Adipocyte (in vitro differentiated cells): ENCODE measurements at regions not wholly inside any gene's neighbourhood (a gene's known extent, or its start where the extent isn't known, plus 50 kb on each side); places are given as distances from the start of the nearest gene placed in this dataset.

ENCODE experiments used
- DNase-seq: peaks from one replicate; pipeline ENCODE4 v3.0.0-alpha.2; 2015; ENCODE audit warnings: low read depth
- H3K27me3 ChIP-seq: replicated peaks from 2 replicates; pipeline ENCODE4 v1.7.0; 2013; ENCODE audit warnings: mild to moderate bottlenecking, low read length, moderate library complexity; ENCODE audit not compliant: control insufficient read depth, insufficient read depth
- H3K36me3 ChIP-seq: 2 replicates; pipeline ENCODE4 v1.7.0; 2013; ENCODE audit warnings: low read length, mild to moderate bottlenecking, moderate library complexity; ENCODE audit not compliant: control insufficient read depth, insufficient read depth, severe bottlenecking
- H3K4me1 ChIP-seq: 2 replicates; pipeline ENCODE4 v1.7.0; 2013; ENCODE audit warnings: mild to moderate bottlenecking, low read length, moderate library complexity; ENCODE audit not compliant: control insufficient read depth, insufficient read depth
- H3K4me3 ChIP-seq: 2 replicates; pipeline ENCODE4 v1.7.0; 2013; ENCODE audit warnings: mild to moderate bottlenecking, low read length, moderate library complexity
- H3K9ac ChIP-seq: 2 replicates; pipeline ENCODE4 v1.7.0; 2013; ENCODE audit warnings: mild to moderate bottlenecking, low read length, moderate library complexity
- H3K9me3 ChIP-seq: 2 replicates; pipeline ENCODE4 v1.7.0; 2013; ENCODE audit warnings: mild to moderate bottlenecking, low read length, moderate library complexity; ENCODE audit not compliant: control insufficient read depth

DNA sequence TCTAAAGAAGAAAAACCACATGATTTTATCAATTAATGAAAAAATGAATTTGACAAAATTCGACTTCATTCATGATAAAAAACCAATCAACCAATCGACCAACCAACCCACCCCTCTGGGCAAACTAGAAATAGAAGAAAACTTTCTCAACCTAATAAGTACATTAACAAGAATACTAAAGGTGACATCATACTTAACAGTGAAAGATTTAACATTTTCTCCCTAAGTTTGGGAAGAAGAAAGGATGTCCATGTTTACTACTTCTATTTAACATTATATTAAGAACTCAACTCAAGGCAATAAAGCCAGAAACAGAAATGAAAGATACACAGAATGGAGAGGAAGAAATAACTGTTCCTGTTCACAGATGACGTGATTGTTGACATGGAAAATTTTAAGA, 476.1 kb upstream of the MEF2C start:
- no peaks in the 10 kb centered on the region for H3K4me1 ChIP-seq
- no peak for DNase-seq
- H3K27me3 ChIP-seq, result no peaks in the 10 kb centered on the region
- no peak overlapping the region for H3K4me3 ChIP-seq
- no peaks in the 10 kb centered on the region for H3K9me3 ChIP-seq
- H3K9ac ChIP-seq, result no peak overlapping the region
- no peaks in the 10 kb centered on the region for H3K36me3 ChIP-seq

DNA sequence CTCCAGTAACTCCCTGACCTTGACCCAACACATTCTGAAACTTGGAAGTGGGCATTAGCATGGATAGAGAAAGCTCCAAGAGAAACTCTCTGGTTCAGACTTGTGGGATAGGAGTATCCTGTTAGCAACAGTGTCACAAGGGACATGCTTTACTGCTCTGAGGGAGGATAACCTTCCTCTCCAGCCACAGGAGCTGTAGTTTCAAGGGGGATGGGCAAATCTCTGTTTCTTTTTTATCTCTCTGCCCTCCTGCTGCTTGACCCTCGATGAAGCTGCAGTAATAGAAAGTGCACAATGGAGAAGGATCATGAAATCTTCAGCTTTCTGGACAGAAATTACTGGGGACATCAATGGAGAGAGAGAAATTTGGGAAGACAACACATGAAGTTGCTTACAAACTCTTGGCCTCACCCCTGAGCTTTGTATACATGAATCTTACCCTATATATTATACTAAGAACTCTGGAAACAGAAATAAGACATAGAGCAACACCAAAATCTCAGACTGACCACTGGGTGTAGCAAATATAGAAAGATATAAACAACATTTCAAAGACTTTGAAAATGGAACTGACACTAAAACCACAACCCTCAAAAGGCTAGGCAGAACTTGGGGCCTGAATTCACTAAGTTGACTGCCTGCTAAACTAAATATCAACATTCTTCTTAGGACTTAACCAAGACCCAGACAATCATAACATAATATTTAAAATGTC, 471.0 kb upstream of the MEF2C start:
- Histone ChIP-seq H3K4me3 (no peak overlapping the region), H3K27me3 (no peaks in the 10 kb centered on the region), H3K9me3 (no peaks in the 10 kb centered on the region), H3K9ac (no peak overlapping the region), H3K4me1 (peaks cover 3% of the 10 kb centered on the region), H3K36me3 (no peaks in the 10 kb centered on the region)
- no peak for DNase-seq

DNA sequence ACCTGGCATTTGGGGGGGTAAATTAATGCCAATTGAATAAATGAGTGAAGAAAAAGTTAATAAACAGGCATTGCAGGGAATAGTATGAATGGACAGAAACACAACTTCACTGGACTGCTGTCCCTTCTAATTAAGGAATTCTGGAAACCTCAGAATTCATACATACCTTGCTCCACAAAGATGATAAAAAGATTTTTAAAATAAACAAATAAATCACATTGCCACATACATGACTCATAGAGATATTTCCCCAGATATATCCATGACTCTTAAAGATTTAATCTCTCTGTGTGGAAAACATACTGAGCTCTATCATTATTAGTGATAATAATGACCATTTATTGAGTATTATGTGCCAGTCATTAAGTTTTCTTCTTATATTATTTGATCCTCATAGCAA, 469.0 kb upstream of the MEF2C start:
- Histone ChIP-seq H3K27me3 (no peaks in the 10 kb centered on the region), H3K4me1 (peaks cover 3% of the 10 kb centered on the region), H3K9me3 (no peaks in the 10 kb centered on the region), H3K36me3 (no peaks in the 10 kb centered on the region), H3K4me3 (no peak overlapping the region), H3K9ac (no peak overlapping the region)
- peak; percentile 15 for DNase-seq

DNA sequence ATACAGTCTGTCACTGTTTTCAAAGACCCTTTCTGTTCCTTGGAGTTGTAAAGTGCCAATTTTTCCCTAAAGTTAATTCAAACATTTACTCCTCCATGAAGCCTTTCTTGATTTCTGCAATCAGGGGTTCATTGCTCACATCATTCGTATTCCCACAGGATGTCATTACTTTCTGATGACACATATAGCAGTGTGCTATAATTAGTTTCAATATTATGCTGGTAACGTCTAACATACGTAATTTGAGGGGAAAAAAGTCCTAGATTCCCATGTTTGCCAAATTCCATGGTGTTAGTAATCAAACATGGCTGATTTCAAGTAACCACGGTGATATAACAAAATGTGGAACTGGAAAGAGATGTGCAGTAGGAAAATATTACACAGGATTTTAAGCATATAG, 468.2 kb upstream of the MEF2C start:
- peaks cover 3% of the 10 kb centered on the region for H3K4me1 ChIP-seq
- DNase-seq, result peak; percentile 9
- no peak overlapping the region for H3K9ac ChIP-seq
- H3K36me3 ChIP-seq, result no peaks in the 10 kb centered on the region
- H3K4me3 ChIP-seq, result no peak overlapping the region
- no peaks in the 10 kb centered on the region for H3K9me3 ChIP-seq
- H3K27me3 ChIP-seq, result no peaks in the 10 kb centered on the region

DNA sequence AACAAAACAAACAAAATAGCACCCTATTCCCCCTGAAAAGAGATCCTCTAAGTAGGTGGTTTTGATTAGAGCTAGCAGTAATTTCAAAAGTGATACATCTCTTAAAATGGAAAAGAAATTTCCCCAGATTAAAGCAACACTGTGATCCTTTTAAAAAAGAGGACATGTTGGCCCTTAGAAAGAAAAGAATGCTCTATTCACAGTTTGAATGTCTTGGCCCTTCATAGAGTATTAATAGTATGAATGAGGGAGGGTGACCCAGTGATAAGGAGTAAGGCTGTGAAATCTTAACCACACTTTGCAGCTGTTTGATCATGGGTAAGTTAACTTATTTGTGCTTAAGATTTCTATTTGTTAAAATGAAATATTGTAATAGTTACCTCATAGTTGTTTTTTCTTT, 467.7 kb upstream of the MEF2C start:
- DNase-seq, result no peak
- Histone ChIP-seq H3K9ac (no peak overlapping the region), H3K4me1 (peaks cover 3% of the 10 kb centered on the region), H3K9me3 (no peaks in the 10 kb centered on the region), H3K36me3 (no peaks in the 10 kb centered on the region), H3K27me3 (no peaks in the 10 kb centered on the region), H3K4me3 (no peak overlapping the region)

DNA sequence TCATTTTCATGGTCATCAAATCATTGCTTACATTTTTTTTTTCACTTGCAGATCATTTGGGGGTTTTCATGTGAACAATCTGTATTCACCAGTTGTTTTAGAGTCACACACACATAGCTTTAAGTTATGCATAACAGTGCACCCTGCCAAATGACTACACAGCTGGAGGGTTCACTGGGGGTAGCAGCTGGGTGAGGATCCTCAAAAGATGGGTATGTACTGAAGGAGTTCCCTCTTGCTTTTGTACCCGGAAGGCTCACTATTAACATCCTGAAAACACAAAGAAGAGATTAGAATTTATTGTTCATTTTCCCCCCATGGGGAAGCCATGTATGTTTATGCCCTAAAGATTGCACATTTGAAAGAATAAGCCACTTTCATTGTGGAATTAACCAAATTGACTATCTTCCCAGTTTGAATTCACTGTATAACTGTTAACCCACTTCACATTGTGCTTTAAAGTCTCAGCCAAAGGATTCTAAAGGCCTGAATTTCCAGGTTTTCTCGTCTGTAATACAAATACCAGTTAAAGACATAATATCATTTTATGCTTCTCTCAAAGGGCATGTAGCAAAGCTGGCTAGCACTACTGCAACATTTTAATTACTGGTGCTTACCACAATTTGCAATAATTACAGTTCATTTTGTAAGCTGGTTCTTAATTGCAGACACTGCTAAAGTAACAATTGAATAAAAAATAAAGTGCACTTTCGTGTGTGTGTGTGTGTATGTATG, 466.4 kb upstream of the MEF2C start:
- Histone ChIP-seq H3K36me3 (no peaks in the 10 kb centered on the region), H3K4me3 (no peak overlapping the region), H3K9ac (no peak overlapping the region), H3K9me3 (no peaks in the 10 kb centered on the region), H3K27me3 (no peaks in the 10 kb centered on the region), H3K4me1 (peaks cover 3% of the 10 kb centered on the region)
- DNase-seq, result no peak

DNA sequence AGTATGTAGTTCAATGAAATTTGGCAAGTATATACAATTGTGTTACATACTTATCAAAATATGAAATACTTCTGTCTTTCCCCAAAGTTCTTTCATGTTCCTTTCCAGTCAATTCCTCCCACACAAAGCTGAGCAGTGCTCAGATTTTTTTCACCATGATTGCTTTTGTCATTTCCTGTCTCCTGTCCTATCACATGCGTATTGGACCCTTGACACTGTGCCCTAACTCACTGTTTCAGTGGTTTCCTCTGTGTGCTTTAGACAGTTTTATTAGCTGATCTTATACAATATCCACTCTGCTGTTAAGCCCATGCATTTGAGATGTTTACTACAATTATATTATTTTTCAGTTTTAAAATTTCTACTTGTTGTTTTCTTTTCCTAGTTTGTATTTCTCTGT, 463.6 kb upstream of the MEF2C start:
- H3K36me3 ChIP-seq, result no peaks in the 10 kb centered on the region
- H3K27me3 ChIP-seq, result no peaks in the 10 kb centered on the region
- peaks cover 7% of the 10 kb centered on the region for H3K4me1 ChIP-seq
- no peak for DNase-seq
- no peak overlapping the region for H3K4me3 ChIP-seq
- no peaks in the 10 kb centered on the region for H3K9me3 ChIP-seq
- no peak overlapping the region for H3K9ac ChIP-seq

DNA sequence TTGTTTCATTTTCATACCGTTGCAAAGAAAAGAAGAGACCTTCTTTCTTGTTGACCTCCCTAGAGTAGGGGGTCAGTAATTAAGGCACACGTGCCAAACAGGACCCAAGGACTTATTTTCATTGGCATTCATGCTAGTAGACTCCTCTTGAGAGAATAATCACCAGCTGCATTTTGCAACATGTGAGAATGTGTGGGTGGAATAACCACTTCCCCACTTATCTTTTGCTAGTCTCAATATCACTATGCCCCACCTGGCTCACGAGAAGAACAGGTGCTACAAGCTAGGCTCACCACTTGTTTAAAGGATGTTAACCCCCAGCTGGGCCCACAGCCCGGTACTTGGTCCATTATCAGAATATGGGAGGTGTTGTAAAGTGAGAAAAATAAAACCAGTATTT, 460.7 kb upstream of the MEF2C start:
- DNase-seq, result no peak
- Histone ChIP-seq H3K27me3 (no peaks in the 10 kb centered on the region), H3K36me3 (no peaks in the 10 kb centered on the region), H3K4me1 (peaks cover 7% of the 10 kb centered on the region), H3K9ac (no peak overlapping the region), H3K4me3 (no peak overlapping the region), H3K9me3 (no peaks in the 10 kb centered on the region)

DNA sequence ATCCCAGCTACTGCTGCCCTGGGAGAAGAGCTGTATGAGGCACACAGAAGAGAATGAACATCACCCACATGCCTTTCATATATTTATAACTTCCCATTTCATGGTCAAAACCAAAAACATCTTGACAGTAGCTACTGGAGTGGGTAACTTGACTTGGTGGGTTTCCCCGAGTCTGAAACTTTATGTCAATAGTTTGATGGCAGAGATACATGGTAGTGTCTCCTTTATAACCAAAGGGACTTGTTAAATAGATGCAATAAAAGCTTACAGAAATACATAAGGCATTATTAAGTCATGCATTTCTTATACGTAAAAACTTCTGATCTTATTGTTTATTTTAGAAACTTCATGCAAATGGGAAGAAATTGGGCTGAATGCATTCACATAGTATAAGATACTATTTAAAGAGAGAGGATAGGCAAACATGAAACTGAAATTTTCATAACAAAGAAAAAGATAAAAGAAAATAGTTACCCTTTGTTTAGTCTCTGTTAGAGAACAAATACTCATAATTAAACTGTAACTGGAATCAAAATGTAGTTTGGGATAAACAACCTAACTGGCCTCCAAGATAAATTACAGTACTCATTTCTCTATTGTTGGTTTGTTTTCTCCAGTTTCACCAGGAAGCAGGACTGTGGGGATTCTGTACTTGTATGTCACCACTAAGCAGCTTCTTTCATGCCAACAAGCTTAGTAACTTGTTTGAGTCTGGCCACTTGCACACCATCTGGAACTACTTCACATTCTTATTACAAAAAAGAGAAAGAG, 459.3 kb upstream of the MEF2C start:
- Histone ChIP-seq H3K27me3 (no peaks in the 10 kb centered on the region), H3K36me3 (no peaks in the 10 kb centered on the region), H3K9me3 (no peaks in the 10 kb centered on the region), H3K9ac (no peak overlapping the region), H3K4me1 (peaks cover 7% of the 10 kb centered on the region), H3K4me3 (no peak overlapping the region)
- DNase-seq, result peak; percentile 89

DNA sequence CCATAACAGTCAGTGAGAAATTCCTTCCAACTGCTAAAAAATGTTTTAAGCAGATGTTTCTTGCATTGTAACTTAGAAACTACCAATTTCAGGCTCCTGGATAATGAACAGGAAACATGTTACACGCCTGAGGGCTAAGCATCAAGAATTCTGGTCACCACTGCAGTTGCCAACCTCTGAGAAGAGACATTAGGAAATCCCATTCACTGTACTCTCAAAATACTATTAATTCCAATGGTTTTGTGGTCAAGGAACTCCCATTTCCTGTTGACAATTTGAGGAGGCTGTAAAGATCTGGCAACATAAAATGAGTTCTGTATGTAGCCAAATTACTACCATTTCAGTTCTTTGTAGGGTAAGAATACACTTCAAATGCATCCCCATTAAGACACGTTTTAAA, 456.0 kb upstream of the MEF2C start:
- Histone ChIP-seq H3K9me3 (no peaks in the 10 kb centered on the region), H3K4me1 (peaks cover 7% of the 10 kb centered on the region), H3K27me3 (no peaks in the 10 kb centered on the region), H3K4me3 (no peak overlapping the region), H3K36me3 (no peaks in the 10 kb centered on the region), H3K9ac (no peak overlapping the region)
- peak; percentile 59 for DNase-seq

DNA sequence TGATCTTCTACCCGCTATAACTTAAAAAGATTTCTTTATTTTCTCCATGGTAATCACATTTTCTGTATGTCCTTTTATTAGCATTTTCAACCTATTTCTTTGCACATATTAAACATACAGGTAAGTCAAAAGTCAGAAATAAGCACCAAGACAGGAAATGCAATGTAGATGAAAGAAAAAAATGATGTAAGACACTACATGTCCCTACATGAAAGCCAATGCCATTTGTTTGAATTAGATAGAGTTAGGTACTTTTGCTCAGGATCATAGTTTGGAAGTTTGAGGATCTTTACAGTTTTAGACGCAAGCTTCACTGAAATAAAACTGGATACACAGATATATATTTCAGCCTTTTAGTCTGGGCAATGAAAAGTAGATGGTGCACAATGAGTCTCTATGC, 453.1 kb upstream of the MEF2C start:
- no peaks in the 10 kb centered on the region for H3K9me3 ChIP-seq
- no peak for DNase-seq
- no peak overlapping the region for H3K9ac ChIP-seq
- H3K27me3 ChIP-seq, result no peaks in the 10 kb centered on the region
- no peak overlapping the region for H3K4me3 ChIP-seq
- H3K36me3 ChIP-seq, result no peaks in the 10 kb centered on the region
- H3K4me1 ChIP-seq, result no peaks in the 10 kb centered on the region
